B cell (primary cell): ENCODE measurements at regions not wholly inside any gene's neighbourhood (a gene's known extent, or its start where the extent isn't known, plus 50 kb on each side); places are given as distances from the start of the nearest gene placed in this dataset.

ENCODE experiments used
- ATAC-seq: fragments of 200-7000 bp; cut with Tn5 transposase; one replicate; pipeline ENCODE4 v1.10.0; 2021; ENCODE audit warnings: low read depth, mild to moderate bottlenecking, moderate number of reproducible peaks, moderate library complexity
- CTCF ChIA-PET: fragments of 350-600 bp; sonication (Branson Sonifier 250); formaldehyde crosslinking; loops from one replicate; lab custom pipeline; 2021; ENCODE audit warnings: antibody characterized with exemption, inconsistent platforms; lab: Charles Lee
- POLR2A ChIA-PET: fragments of 350-600 bp; sonication (Branson Sonifier 250); formaldehyde crosslinking; loops from one replicate; lab custom pipeline; 2021; ENCODE audit warnings: antibody characterized with exemption; lab: Charles Lee
- DNase-seq: peaks from one replicate; pipeline ENCODE4 v3.0.0; 2013
- H2AFZ ChIP-seq: 2 replicates; pipeline ENCODE4 v1.6.1; 2012; ENCODE audit warnings: mild to moderate bottlenecking, low read depth, low read length; ENCODE audit not compliant: insufficient read depth, poor library complexity, severe bottlenecking
- H3K27ac ChIP-seq, 2 donors: 1 replicate in 1 of 2; 2 replicates in 1 of 2; pipeline ENCODE4 v1.5.1; 2012 to 2013; ENCODE audit warnings: low read length in 2 of 2, mild to moderate bottlenecking in 2 of 2, moderate library complexity in 1 of 2
- H3K27me3 ChIP-seq, 4 experiments: fragments of 200-600 bp in 1 of 4; sonication (generic) in 1 of 4; replicated peaks in 1 of 4; 1 replicate in 2 of 4; 2 replicates in 2 of 4; pipeline versions ENCODE4 v1.6.1 to v1.7.0; 2013 to 2016; ENCODE audit warnings: low read length in 3 of 4, mild to moderate bottlenecking in 2 of 4, mixed read lengths in 1 of 4, moderate library complexity in 1 of 4; ENCODE audit not compliant: insufficient read depth in 4 of 4, control insufficient read depth in 3 of 4; ENCODE audit errors: control extremely low read depth in 1 of 4
- H3K36me3 ChIP-seq, 2 experiments: replicated peaks in 1 of 2; 1 replicate in 1 of 2; 2 replicates in 1 of 2; pipeline versions ENCODE4 v1.6.1 to v1.7.1; 2013; ENCODE audit warnings: low read length in 1 of 2; ENCODE audit not compliant: insufficient read depth in 2 of 2, control insufficient read depth in 1 of 2; ENCODE audit errors: control extremely low read depth in 1 of 2, extremely low read depth in 1 of 2
- H3K4me1 ChIP-seq, 2 donors: fragments of 200-600 bp in 1 of 2; sonication (generic) in 1 of 2; 1 replicate in 1 of 2; 2 replicates in 1 of 2; pipeline versions ENCODE4 v1.5.1 to v1.6.1; 2013 to 2017; ENCODE audit warnings: low read length in 2 of 2; ENCODE audit not compliant: control insufficient read depth in 2 of 2, insufficient read depth in 2 of 2
- H3K4me2 ChIP-seq: replicated peaks from 2 replicates; pipeline ENCODE3; 2012; ENCODE audit warnings: mild to moderate bottlenecking, low read depth, low read length; ENCODE audit not compliant: poor library complexity, severe bottlenecking
- H3K4me3 ChIP-seq, 5 experiments: fragments of 200-600 bp in 1 of 5; sonication (generic) in 1 of 5; 1 replicate in 3 of 5; 2 replicates in 2 of 5; pipeline versions ENCODE4 v1.5.1 to v1.7.0; 2011 to 2016; ENCODE audit warnings: low read length in 4 of 5, mild to moderate bottlenecking in 4 of 5, low read depth in 2 of 5, control low read depth in 1 of 5, moderate library complexity in 1 of 5; ENCODE audit not compliant: insufficient read depth in 1 of 5; ENCODE audit errors: control extremely low read depth in 1 of 5, extremely low read depth in 1 of 5
- H3K79me2 ChIP-seq: fragments of 200-600 bp; sonication (generic); one replicate; pipeline ENCODE4 v1.6.0; 2016; ENCODE audit warnings: low read length; ENCODE audit not compliant: control insufficient read depth, insufficient read depth
- H3K9ac ChIP-seq: fragments of 200-600 bp; sonication (generic); 2 replicates; pipeline ENCODE4 v1.6.1; 2017; ENCODE audit warnings: mild to moderate bottlenecking, low read length, moderate library complexity
- H3K9me3 ChIP-seq, 3 donors: one replicate each; pipeline versions ENCODE4 v1.6.1 to v1.7.1; 2013; ENCODE audit warnings: low read length in 2 of 3; ENCODE audit not compliant: control insufficient read depth in 2 of 3, insufficient read depth in 1 of 3; ENCODE audit errors: control extremely low read depth in 1 of 3
- H4K20me1 ChIP-seq: 2 replicates; pipeline ENCODE4 v1.6.0; 2012; ENCODE audit warnings: mild to moderate bottlenecking, low read length; ENCODE audit not compliant: insufficient read depth, control insufficient read depth, poor library complexity, severe bottlenecking
- H3K27ac Mint-ChIP-seq: one replicate; pipeline ENCODE4 v1.8.0; 2021; ENCODE audit warnings: mixed read lengths
- H3K27me3 Mint-ChIP-seq: one replicate; pipeline ENCODE4 v1.8.0; 2021; ENCODE audit warnings: mixed read lengths
- H3K4me1 Mint-ChIP-seq: one replicate; pipeline ENCODE4 v1.8.0; 2021; ENCODE audit warnings: mixed read lengths
- H3K4me3 Mint-ChIP-seq: one replicate; pipeline ENCODE4 v1.8.0; 2021; ENCODE audit warnings: mixed read lengths
- H3K9me3 Mint-ChIP-seq: one replicate; pipeline ENCODE4 v1.8.0; 2022; ENCODE audit warnings: mixed read lengths; ENCODE audit not compliant: insufficient read depth
- CTCF ChIP-seq: fragments of 200-600 bp; IDR thresholded peaks from one replicate; pipeline ENCODE4 v1.8.0; 2022; ENCODE audit warnings: antibody characterized with exemption, mild to moderate bottlenecking
- EZH2 ChIP-seq: IDR thresholded peaks from 2 replicates; pipeline ENCODE4 v1.6.1; 2012; ENCODE audit warnings: borderline replicate concordance, low read depth, mild to moderate bottlenecking, moderate library complexity, low read length; ENCODE audit not compliant: insufficient read depth, poor library complexity, severe bottlenecking
- WGBS: methylation state at CpG from one replicate; pipeline ENCODE4 v1.1.5; 2013; ENCODE audit warnings: missing lambda C conversion rate; ENCODE audit not compliant: insufficient coverage; 5-methylcytosine and 5-hydroxymethylcytosine counted together
- intact Hi-C: fragments of 100-400 bp; cut with micrococcal nuclease; formaldehyde crosslinking; loops from one replicate; pipeline ENCODE4 v1.10.0; 2022

DNA sequence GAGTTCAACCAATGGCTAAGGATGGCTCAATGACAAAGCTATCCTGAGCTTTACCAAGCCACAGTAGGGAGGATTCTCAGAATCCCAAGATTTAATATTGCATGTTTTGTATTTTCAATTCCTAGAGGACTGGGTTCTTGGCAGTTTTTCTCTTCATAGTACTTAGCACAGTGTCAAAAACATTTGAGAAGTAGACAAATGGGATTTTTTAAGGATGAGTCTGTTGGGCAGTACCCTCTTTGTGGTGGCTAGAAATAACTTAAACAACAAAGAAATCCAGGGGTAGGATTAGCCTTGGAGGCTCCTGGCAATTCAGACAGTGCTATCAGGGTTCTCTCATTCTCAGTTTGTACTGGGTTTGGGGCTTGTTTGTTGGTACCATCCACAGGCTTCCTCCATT is 212.8 kb upstream of the RORA start:
- Mint-ChIP-seq H3K9me3 (peaks cover 3% of the 10 kb centered on the region), H3K27ac (no peak overlapping the region), H3K4me3 (no peak overlapping the region), H3K4me1 (no peaks in the 10 kb centered on the region), H3K27me3 (peaks cover 18% of the 10 kb centered on the region)
- CTCF ChIA-PET: no interaction called here
- H3K4me2 ChIP-seq: no peak overlapping the region
- ATAC-seq (no peak), DNase-seq (no peak)
- H3K27me3 ChIP-seq: no peaks in the 10 kb centered on the region
- no peak overlapping the region for H3K4me3 ChIP-seq
- no peak overlapping the region for H2AFZ ChIP-seq
- H3K9ac ChIP-seq: no peak overlapping the region
- no peak overlapping the region for H3K27ac ChIP-seq
- H3K36me3 ChIP-seq: no peaks in the 10 kb centered on the region
- intact Hi-C loops: no loop called here
- H3K9me3 ChIP-seq: no peaks in the 10 kb centered on the region
- H3K4me1 ChIP-seq: no peaks in the 10 kb centered on the region
- TF ChIP-seq CTCF (no peak), EZH2 (no peak)
- no peaks in the 10 kb centered on the region for H4K20me1 ChIP-seq
- no peaks in the 10 kb centered on the region for H3K79me2 ChIP-seq
- POLR2A ChIA-PET: no interaction called here

DNA sequence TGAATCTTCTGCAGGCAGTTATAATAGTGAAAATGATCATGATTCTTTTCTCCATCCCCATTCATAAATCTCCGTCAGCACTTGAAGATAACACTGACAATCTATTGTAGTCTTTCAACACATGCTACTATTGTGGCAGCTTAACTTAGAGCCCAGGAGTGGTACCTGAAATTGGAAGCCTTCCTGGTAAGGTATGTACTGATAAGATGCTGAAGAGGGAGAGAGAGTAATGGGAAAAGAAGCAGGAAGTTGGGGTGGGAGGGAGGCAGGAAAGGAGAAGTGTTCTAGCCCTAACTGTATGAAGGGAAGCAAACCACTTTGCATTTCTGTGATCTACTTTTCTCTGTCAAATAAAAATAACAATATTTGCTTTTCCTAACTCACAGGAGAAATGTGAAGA is 197.4 kb upstream of the RORA start:
- H3K4me3 ChIP-seq: no peak overlapping the region
- no peak overlapping the region for H3K9ac ChIP-seq
- H3K9me3 ChIP-seq: peaks cover 0 to 1% (median 0%) of the 10 kb centered on the region in 3 donors
- intact Hi-C loops: no loop called here
- no peaks in the 10 kb centered on the region for H4K20me1 ChIP-seq
- WGBS: no CpG with 5 or more reads among the region's 1 CpG
- no peaks in the 10 kb centered on the region for H3K27me3 ChIP-seq
- H3K4me2 ChIP-seq: no peak overlapping the region
- ChIA-PET POLR2A (no interaction called here), CTCF (no interaction called here)
- Mint-ChIP-seq H3K27ac (no peak overlapping the region), H3K4me1 (no peaks in the 10 kb centered on the region), H3K9me3 (no peaks in the 10 kb centered on the region), H3K4me3 (no peak overlapping the region), H3K27me3 (no peaks in the 10 kb centered on the region)
- DNase-seq (no peak), ATAC-seq (no peak)
- no peaks in the 10 kb centered on the region for H3K36me3 ChIP-seq
- no peaks in the 10 kb centered on the region for H3K79me2 ChIP-seq
- TF ChIP-seq EZH2: no peak
- no peak for TF ChIP-seq CTCF
- H3K27ac ChIP-seq: no peak overlapping the region
- H3K4me1 ChIP-seq: no peaks in the 10 kb centered on the region
- H2AFZ ChIP-seq: no peak overlapping the region
